GM19023 (cell line): ENCODE measurements at regions not wholly inside any gene's neighbourhood (a gene's known extent, or its start where the extent isn't known, plus 50 kb on each side); places are given as distances from the start of the nearest gene placed in this dataset.

ENCODE experiments used
- ATAC-seq: cut with Tn5 transposase; IDR thresholded peaks from one replicate; pipeline ENCODE4 v1.9.1; 2021; ENCODE audit warnings: mild to moderate bottlenecking, moderate library complexity; ENCODE audit not compliant: unreplicated experiment

GRCh38 chr4:44071959-44072955 lies 376.4 kb downstream of the KCTD8 start:
- ATAC-seq: no peak

- ATAC-seq: no peak
These were observed 361.9 kb downstream of the KCTD8 start for GRCh38 chr4:44086753-44087152.

DNA sequence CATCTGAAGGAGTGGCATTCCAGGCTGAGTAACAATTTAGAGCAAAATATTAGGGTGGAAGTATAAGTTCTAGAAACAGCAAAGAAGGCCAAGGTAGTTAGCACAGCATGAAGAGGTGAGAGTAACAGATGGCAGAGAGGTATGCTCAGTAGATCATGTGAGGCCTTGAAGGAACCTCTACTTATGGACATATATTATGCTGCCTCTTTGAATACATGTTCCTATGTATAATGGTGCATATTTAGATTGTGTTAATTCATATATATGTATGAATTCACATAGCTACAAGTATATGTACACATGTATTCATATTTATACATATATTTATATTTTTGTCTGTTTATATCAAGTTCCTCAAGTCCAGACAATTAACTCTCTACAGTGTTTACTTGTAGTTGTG lies 355.2 kb downstream of the KCTD8 start:
- no peak for ATAC-seq

GRCh38 chr4:44098973-44099372 lies 349.6 kb downstream of the KCTD8 start:
- no peak for ATAC-seq

DNA sequence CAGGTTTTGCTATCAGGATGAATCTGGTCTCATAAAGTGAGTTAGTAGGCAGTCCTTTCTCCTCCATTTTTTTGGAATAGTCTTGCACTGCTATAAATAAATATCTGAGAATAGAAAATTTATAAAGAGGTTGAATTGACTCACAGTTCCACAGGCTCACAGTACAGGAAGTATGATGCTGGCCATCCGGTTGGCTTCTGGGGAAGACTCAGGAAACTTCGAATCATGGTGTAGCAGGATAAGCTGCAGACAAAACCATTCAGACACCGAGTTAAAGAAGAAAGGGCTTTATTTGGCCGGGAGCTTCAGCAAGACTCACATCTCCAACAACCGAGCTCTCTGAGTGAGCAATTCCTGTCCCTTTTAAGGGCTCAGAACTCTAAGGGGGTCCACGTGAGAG lies 348.2 kb downstream of the KCTD8 start:
- ATAC-seq: no peak

GRCh38 chr4:44118971-44119680 lies 329.5 kb downstream of the KCTD8 start:
- ATAC-seq: no peak

DNA sequence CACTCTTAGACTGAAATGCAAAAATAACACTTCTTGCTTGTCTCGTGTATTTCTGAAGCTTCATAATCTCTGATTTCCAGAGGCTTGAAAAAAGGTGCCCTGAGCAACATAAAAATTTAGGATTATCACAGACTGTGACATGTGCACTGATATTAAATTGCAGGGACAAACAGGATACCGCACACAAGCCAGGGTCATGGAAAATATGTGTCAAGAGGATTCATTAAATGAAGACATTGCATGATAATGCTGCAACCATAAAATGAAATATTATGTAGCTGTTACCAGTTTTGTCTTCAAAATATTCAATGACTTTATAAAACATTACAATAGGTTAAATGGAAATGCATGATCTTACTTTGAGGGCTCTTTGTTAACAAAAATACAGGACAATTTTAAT lies 328.0 kb downstream of the KCTD8 start:
- ATAC-seq: no peak

GRCh38 chr4:44121210-44121609 lies 327.4 kb downstream of the KCTD8 start:
- ATAC-seq: no peak
